ENCODE measurements at regions not wholly inside any gene's neighbourhood (a gene's known extent, or its start where the extent isn't known, plus 50 kb on each side); places are given as distances from the start of the nearest gene placed in this dataset.

GRCh38 chr5:136717917-136718316 is 352.6 kb upstream of the TRPC7 start:
- TF ChIP-seq EZH2 (IDR thresholded peaks at IDR 0.05; ENCODE audit: borderline replicate concordance, low read depth, low read length, severe bottlenecking) (no peak), CTCF (IDR thresholded peaks at IDR 0.05; ENCODE audit: borderline replicate concordance, extremely low read depth, low read length, poor library complexity, severe bottlenecking) (no peak)

Measured in DND-41 (cell line).